ENCODE measurements at regions not wholly inside any gene's neighbourhood (a gene's known extent, or its start where the extent isn't known, plus 50 kb on each side); places are given as distances from the start of the nearest gene placed in this dataset.

GRCh38 chr5:106241409-106241808 is 1429.3 kb downstream of the EFNA5 start:
- Histone ChIP-seq H3K9me3 (ENCODE audit: control insufficient read depth, insufficient read depth, low read length) (no peaks in the 10 kb centered on the region), H2BK120ac (ENCODE audit: low read depth, low read length) (no peak overlapping the region), H3K23ac (ENCODE audit: low read depth, low read length) (no peak overlapping the region), H3K14ac (replicated peaks; ENCODE audit: low read depth, low read length) (no peak overlapping the region), H3K27ac (ENCODE audit: insufficient read depth, low read length) (no peak overlapping the region), H3K18ac (ENCODE audit: low read depth, low read length) (no peak overlapping the region), H3K36me3 (ENCODE audit: control insufficient read depth, insufficient read depth, low read length) (no peaks in the 10 kb centered on the region), H2AK9ac (replicated peaks; ENCODE audit: low read depth, low read length, poor library complexity) (no peak overlapping the region), H3K4me3 (ENCODE audit: insufficient read depth, low read depth, low read length) (no peak overlapping the region), H3K56ac (ENCODE audit: extremely low read depth, insufficient read depth, low read length) (no peak overlapping the region), H2AFZ (replicated peaks; ENCODE audit: low read length, poor library complexity) (no peak overlapping the region), H2AK5ac (ENCODE audit: low read depth, low read length) (no peak overlapping the region), H4K91ac (ENCODE audit: insufficient read depth, low read depth, low read length) (no peak overlapping the region), H2BK5ac (ENCODE audit: low read depth, low read length, poor library complexity, severe bottlenecking) (no peak overlapping the region), H2BK20ac (ENCODE audit: low read depth, low read length) (no peak overlapping the region), H3K4ac (ENCODE audit: low read depth, low read length) (no peak overlapping the region), H2BK15ac (ENCODE audit: low read depth, low read length) (no peak overlapping the region), H3K27me3 (ENCODE audit: control insufficient read depth, insufficient read depth, low read length) (no peaks in the 10 kb centered on the region), H4K5ac (ENCODE audit: low read depth, low read length) (no peak overlapping the region), H3K9ac (ENCODE audit: low read depth, low read length) (no peak overlapping the region), H3K79me1 (ENCODE audit: low read depth in 1 of 2, low read length in 2 of 2) (no peaks in the 10 kb centered on the region), H3K9me1 (ENCODE audit: insufficient read depth, low read length) (no peaks in the 10 kb centered on the region), H4K20me1 (ENCODE audit: insufficient read depth, low read length) (no peaks in the 10 kb centered on the region), H4K8ac (ENCODE audit: low read depth in 2 of 2, low read length in 2 of 2) (no peak overlapping the region), H3K4me1 (ENCODE audit: control insufficient read depth, insufficient read depth, low read length) (no peaks in the 10 kb centered on the region), H3K4me2 (ENCODE audit: low read depth, low read length) (no peak overlapping the region)
- ChIA-PET CTCF (no interaction called here), POLR2A (ENCODE audit: unreplicated experiment) (no interaction called here)
- no TSS peak for BruUV-seq (replicated peaks)
- in situ Hi-C loops (cut with MboI; ENCODE audit: low sequenced_read_pairs): no loop called here
- dilution Hi-C loops (cut with HindIII; ENCODE audit: low sequenced_read_pairs, unreplicated experiment): no loop called here
- intact Hi-C loops (cut with micrococcal nuclease): no loop called here
- no peak for TF ChIP-seq NFE2L2 (IDR thresholded peaks at IDR 0.05; ENCODE audit: low read depth, low read length)
- no peak for TF ChIP-seq MXI1 (IDR thresholded peaks at IDR 0.05; ENCODE audit: borderline replicate concordance, low read depth, low read length)
- no peak for TF ChIP-seq CTCF (conservative IDR thresholded peaks at IDR 0.05; ENCODE audit: low read depth, low read length)
- TF ChIP-seq RFX5 (IDR thresholded peaks at IDR 0.05; ENCODE audit: low read depth, low read length): no peak
- TF ChIP-seq RAD21 (IDR thresholded peaks at IDR 0.05; ENCODE audit: low read length): no peak
- no peak for TF ChIP-seq MAFK (IDR thresholded peaks at IDR 0.05; ENCODE audit: low read depth, low read length)
- no peak for TF ChIP-seq USF2 (IDR thresholded peaks at IDR 0.05; ENCODE audit: low read depth, low read length)
- no peak for TF ChIP-seq POLR2A (IDR thresholded peaks at IDR 0.05; ENCODE audit: low read depth, low read length)
- no peak for TF ChIP-seq SMC3 (IDR thresholded peaks at IDR 0.05; ENCODE audit: low read depth, low read length)
- TF ChIP-seq MAZ (IDR thresholded peaks at IDR 0.05; ENCODE audit: borderline replicate concordance, low read depth, low read length): no peak
- no peak for TF ChIP-seq BHLHE40 (IDR thresholded peaks at IDR 0.05; ENCODE audit: low read depth, low read length)
- DNase-seq (no peak), ATAC-seq (ENCODE audit: low read depth) (no peak)

Measured in IMR-90 (cell line).